Neuronal stem cell (in vitro differentiated cells): ENCODE measurements at regions not wholly inside any gene's neighbourhood (a gene's known extent, or its start where the extent isn't known, plus 50 kb on each side); places are given as distances from the start of the nearest gene placed in this dataset.

Source experiments
- DNase-seq: peaks from one replicate; pipeline ENCODE4 v3.0.0-alpha.2; 2013; ENCODE audit warnings: low spot score
- H2AFZ ChIP-seq: one replicate; pipeline ENCODE4 v1.6.1; 2013; ENCODE audit warnings: mild to moderate bottlenecking, low read length, inconsistent platforms
- H2AK5ac ChIP-seq: 2 replicates; pipeline ENCODE4 v1.6.1; 2013; ENCODE audit warnings: low read depth, mild to moderate bottlenecking, inconsistent platforms, low read length, moderate library complexity, mixed read lengths
- H2BK120ac ChIP-seq: 2 replicates; pipeline ENCODE4 v1.6.1; 2013; ENCODE audit warnings: low read depth, mild to moderate bottlenecking, inconsistent platforms, low read length, moderate library complexity, mixed read lengths
- H2BK12ac ChIP-seq: one replicate; pipeline ENCODE4 v1.6.1; 2013; ENCODE audit warnings: low read length, inconsistent platforms
- H2BK15ac ChIP-seq: 2 replicates; pipeline ENCODE4 v1.6.1; 2013; ENCODE audit warnings: mild to moderate bottlenecking, low read length, inconsistent platforms, mixed read lengths
- H2BK5ac ChIP-seq: one replicate; pipeline ENCODE4 v1.6.1; 2013; ENCODE audit warnings: inconsistent platforms, mild to moderate bottlenecking, low read length, moderate library complexity
- H3K14ac ChIP-seq: one replicate; pipeline ENCODE4 v1.6.1; 2013; ENCODE audit warnings: low read length, inconsistent platforms
- H3K18ac ChIP-seq: 2 replicates; pipeline ENCODE4 v1.6.1; 2013; ENCODE audit warnings: low read length, inconsistent platforms
- H3K23ac ChIP-seq: 2 replicates; pipeline ENCODE4 v1.6.1; 2013; ENCODE audit warnings: low read depth, mild to moderate bottlenecking, mixed read lengths, low read length, inconsistent platforms; ENCODE audit not compliant: poor library complexity
- H3K27ac ChIP-seq: replicated peaks from 3 replicates; pipeline ENCODE4 v1.5.1; 2013; ENCODE audit warnings: low read length, inconsistent platforms
- H3K27me3 ChIP-seq, 3 experiments: 2 replicates each; pipeline ENCODE4 v1.6.1; 2013; ENCODE audit warnings: low read length in 3 of 3, mild to moderate bottlenecking in 2 of 3, inconsistent platforms in 1 of 3, low read depth in 1 of 3, mixed read lengths in 1 of 3, moderate library complexity in 1 of 3; ENCODE audit not compliant: control insufficient read depth in 3 of 3, insufficient read depth in 3 of 3
- H3K36me3 ChIP-seq, 2 donors: replicated peaks in 1 of 2; 2 replicates each; pipeline ENCODE4 v1.6.1; 2013; ENCODE audit warnings: low read length in 2 of 2; ENCODE audit not compliant: control insufficient read depth in 2 of 2, insufficient read depth in 2 of 2
- H3K4ac ChIP-seq: 2 replicates; pipeline ENCODE4 v1.6.1; 2013; ENCODE audit warnings: inconsistent platforms, mild to moderate bottlenecking, low read length, moderate library complexity
- H3K4me1 ChIP-seq, 2 donors: 1 replicate in 1 of 2; 2 replicates in 1 of 2; pipeline ENCODE4 v1.6.1; 2013; ENCODE audit warnings: low read length in 2 of 2, low read depth in 1 of 2; ENCODE audit not compliant: control insufficient read depth in 2 of 2, insufficient read depth in 1 of 2
- H3K4me2 ChIP-seq: one replicate; pipeline ENCODE4 v1.6.1; 2013; ENCODE audit warnings: mild to moderate bottlenecking, low read length, inconsistent platforms; ENCODE audit not compliant: insufficient read depth, poor library complexity, severe bottlenecking
- H3K4me3 ChIP-seq, 2 donors: 2 replicates each; pipeline ENCODE4 v1.5.1; 2013; ENCODE audit warnings: low read length in 2 of 2, mild to moderate bottlenecking in 2 of 2, inconsistent platforms in 1 of 2, moderate library complexity in 1 of 2
- H3K79me1 ChIP-seq: one replicate; pipeline ENCODE4 v1.6.1; 2013; ENCODE audit warnings: low read depth, mild to moderate bottlenecking, inconsistent platforms, low read length, moderate library complexity
- H3K9ac ChIP-seq: one replicate; pipeline ENCODE4 v1.6.1; 2013; ENCODE audit warnings: mild to moderate bottlenecking, low read depth, low read length, inconsistent platforms; ENCODE audit not compliant: poor library complexity
- H3K9me3 ChIP-seq, 2 donors: replicated peaks in 1 of 2; 2 replicates each; pipeline versions ENCODE3 to v1.6.1; 2013; ENCODE audit warnings: low read length in 2 of 2, mild to moderate bottlenecking in 2 of 2, inconsistent platforms in 1 of 2, low read depth in 1 of 2, mixed read lengths in 1 of 2, moderate library complexity in 1 of 2; ENCODE audit not compliant: control insufficient read depth in 2 of 2, insufficient read depth in 1 of 2
- H4K8ac ChIP-seq: one replicate; pipeline ENCODE4 v1.6.1; 2013; ENCODE audit warnings: low read depth, mild to moderate bottlenecking, inconsistent platforms, low read length, moderate library complexity
- H4K91ac ChIP-seq: one replicate; pipeline ENCODE4 v1.6.1; 2013; ENCODE audit warnings: low read length, low read depth, mild to moderate bottlenecking, inconsistent platforms; ENCODE audit not compliant: poor library complexity
- WGBS, 2 donors: extraction: QIAGEN DNeasy Blood & Tissue Kit; methylation state at CpG; one replicate each; pipeline ENCODE4 v1.1.7; 2013; ENCODE audit warnings: missing lambda C conversion rate in 2 of 2, mixed read lengths in 1 of 2; ENCODE audit not compliant: insufficient read length in 2 of 2, insufficient replicate concordance in 1 of 2; ENCODE audit errors: extremely low coverage in 2 of 2; 5-methylcytosine and 5-hydroxymethylcytosine counted together

DNA sequence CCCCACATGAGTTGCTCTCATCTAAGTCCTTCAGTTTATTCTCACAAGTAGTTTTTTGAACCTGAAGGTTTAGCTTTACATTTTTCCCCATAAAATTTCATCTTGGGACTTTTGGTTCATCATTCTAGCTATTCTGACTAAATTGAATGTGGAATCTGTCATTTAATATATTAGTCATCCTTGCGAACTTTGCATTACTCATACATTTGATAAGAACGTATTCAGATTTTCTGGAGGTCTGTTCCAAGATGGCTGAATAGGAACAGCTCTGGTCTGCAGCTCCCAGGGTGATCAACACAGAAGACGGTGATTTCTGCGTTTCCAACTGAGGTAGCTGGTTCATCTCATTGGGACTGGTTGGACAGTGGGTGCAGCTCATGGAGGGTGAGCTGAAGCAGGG lies 59.8 kb upstream of the CSF1 start:
- H4K8ac ChIP-seq, result no peak overlapping the region
- H3K27ac ChIP-seq, result no peak overlapping the region
- H3K9me3 ChIP-seq, result no peaks in the 10 kb centered on the region
- H2AFZ ChIP-seq, result no peak overlapping the region
- no peak overlapping the region for H2AK5ac ChIP-seq
- H3K79me1 ChIP-seq, result no peaks in the 10 kb centered on the region
- WGBS, 2 donors, result no CpG with 5 or more reads among the region's 4 CpGs
- H4K91ac ChIP-seq, result no peak overlapping the region
- H3K4me3 ChIP-seq, result no peak overlapping the region
- H3K4me1 ChIP-seq, result no peaks in the 10 kb centered on the region
- H3K23ac ChIP-seq, result no peak overlapping the region
- no peak overlapping the region for H2BK5ac ChIP-seq
- H2BK15ac ChIP-seq, result no peak overlapping the region
- no peak overlapping the region for H3K9ac ChIP-seq
- no peaks in the 10 kb centered on the region for H3K36me3 ChIP-seq
- H3K4me2 ChIP-seq, result no peak overlapping the region
- H3K27me3 ChIP-seq, result peaks cover 0 to 5% (median 0%) of the 10 kb centered on the region in 3 experiments
- H3K18ac ChIP-seq, result no peak overlapping the region
- H3K4ac ChIP-seq, result no peak overlapping the region
- DNase-seq, result no peak
- H2BK120ac ChIP-seq, result no peak overlapping the region
- H3K14ac ChIP-seq, result no peak overlapping the region
- H2BK12ac ChIP-seq, result no peak overlapping the region

- H2BK12ac ChIP-seq, result no peak overlapping the region
- H3K27ac ChIP-seq, result no peak overlapping the region
- H3K14ac ChIP-seq, result no peak overlapping the region
- no peak overlapping the region for H2AFZ ChIP-seq
- H3K36me3 ChIP-seq, result no peaks in the 10 kb centered on the region
- no peak overlapping the region for H4K91ac ChIP-seq
- no peak overlapping the region for H2BK15ac ChIP-seq
- H3K23ac ChIP-seq, result no peak overlapping the region
- no peaks in the 10 kb centered on the region for H3K4me1 ChIP-seq
- no peaks in the 10 kb centered on the region for H3K79me1 ChIP-seq
- no peak overlapping the region for H4K8ac ChIP-seq
- H3K4me3 ChIP-seq, result no peak overlapping the region
- H3K18ac ChIP-seq, result no peak overlapping the region
- no CpG with 5 or more reads among the region's 4 CpGs for WGBS, 2 donors
- H3K27me3 ChIP-seq, result no peaks in the 10 kb centered on the region
- no peak overlapping the region for H3K4ac ChIP-seq
- no peak overlapping the region for H2BK120ac ChIP-seq
- no peaks in the 10 kb centered on the region for H3K9me3 ChIP-seq
- DNase-seq, result no peak
- H2BK5ac ChIP-seq, result no peak overlapping the region
- H3K9ac ChIP-seq, result no peak overlapping the region
- no peak overlapping the region for H3K4me2 ChIP-seq
- no peak overlapping the region for H2AK5ac ChIP-seq
Measured at GRCh38 chr1:109850194-109850593, 60.5 kb upstream of the CSF1 start.

DNA sequence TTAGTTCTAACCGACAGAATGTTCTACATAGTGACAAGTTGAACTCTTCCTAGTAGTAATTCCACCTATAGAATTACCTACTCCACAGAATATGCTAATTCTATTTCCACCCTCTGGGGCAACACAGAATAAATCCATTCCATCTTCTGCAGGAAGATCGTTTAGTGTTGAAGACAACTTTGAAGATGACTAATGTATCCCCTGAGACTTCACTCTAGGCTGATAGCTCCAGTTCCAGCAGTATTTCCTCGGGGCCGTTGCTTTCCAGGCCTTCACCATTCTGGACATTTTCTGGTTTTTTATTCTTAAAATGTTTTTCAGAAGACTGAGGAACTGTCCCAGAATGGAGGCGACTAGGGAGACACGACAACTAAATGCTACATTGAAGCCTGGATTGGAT lies 61.0 kb upstream of the CSF1 start:
- Histone ChIP-seq H3K27me3 (no peaks in the 10 kb centered on the region), H4K8ac (no peak overlapping the region), H3K4me1 (no peaks in the 10 kb centered on the region), H3K14ac (no peak overlapping the region), H3K4me2 (no peak overlapping the region), H2AK5ac (no peak overlapping the region), H3K79me1 (no peaks in the 10 kb centered on the region), H3K18ac (no peak overlapping the region), H2BK5ac (no peak overlapping the region), H3K9ac (no peak overlapping the region), H3K27ac (no peak overlapping the region), H3K36me3 (no peaks in the 10 kb centered on the region), H2AFZ (no peak overlapping the region), H3K4ac (no peak overlapping the region), H3K23ac (no peak overlapping the region), H3K9me3 (no peaks in the 10 kb centered on the region), H2BK15ac (no peak overlapping the region), H2BK120ac (no peak overlapping the region), H3K4me3 (no peak overlapping the region), H4K91ac (no peak overlapping the region), H2BK12ac (no peak overlapping the region)
- DNase-seq, result no peak
- WGBS, 2 donors, result no CpG with 5 or more reads among the region's 6 CpGs

- no peak overlapping the region for H3K4me2 ChIP-seq
- no peaks in the 10 kb centered on the region for H3K4me1 ChIP-seq
- H2BK5ac ChIP-seq, result no peak overlapping the region
- no peak overlapping the region for H3K27ac ChIP-seq
- no peak overlapping the region for H3K23ac ChIP-seq
- H2BK12ac ChIP-seq, result no peak overlapping the region
- H2AK5ac ChIP-seq, result no peak overlapping the region
- H3K18ac ChIP-seq, result no peak overlapping the region
- H3K9ac ChIP-seq, result no peak overlapping the region
- no peak overlapping the region for H3K14ac ChIP-seq
- no peak overlapping the region for H4K91ac ChIP-seq
- no peaks in the 10 kb centered on the region for H3K27me3 ChIP-seq
- peak overlapping the region; percentile 17 for H4K8ac ChIP-seq
- no peak overlapping the region for H2BK15ac ChIP-seq
- no peak for DNase-seq
- no peak overlapping the region for H3K4me3 ChIP-seq
- no peaks in the 10 kb centered on the region for H3K9me3 ChIP-seq
- no peak overlapping the region for H2BK120ac ChIP-seq
- no CpG with 5 or more reads among the region's 7 CpGs for WGBS, 2 donors
- H2AFZ ChIP-seq, result no peak overlapping the region
- no peaks in the 10 kb centered on the region for H3K79me1 ChIP-seq
- no peaks in the 10 kb centered on the region for H3K36me3 ChIP-seq
- H3K4ac ChIP-seq, result no peak overlapping the region
Measured at GRCh38 chr1:109847251-109847650, 63.4 kb upstream of the CSF1 start.
